HG03565 (cell line): ENCODE measurements at regions not wholly inside any gene's neighbourhood (a gene's known extent, or its start where the extent isn't known, plus 50 kb on each side); places are given as distances from the start of the nearest gene placed in this dataset.

Experiments
- ATAC-seq: cut with Tn5 transposase; IDR thresholded peaks from one replicate; pipeline ENCODE4 v1.9.1; 2021; ENCODE audit warnings: mild to moderate bottlenecking, moderate library complexity; ENCODE audit not compliant: unreplicated experiment

GRCh38 chr7:126378642-126379041 lies 874.1 kb downstream of the GRM8 start:
- peak; percentile 45 for ATAC-seq

- no peak for ATAC-seq
These were observed 882.6 kb downstream of the GRM8 start for GRCh38 chr7:126370038-126370668.

DNA sequence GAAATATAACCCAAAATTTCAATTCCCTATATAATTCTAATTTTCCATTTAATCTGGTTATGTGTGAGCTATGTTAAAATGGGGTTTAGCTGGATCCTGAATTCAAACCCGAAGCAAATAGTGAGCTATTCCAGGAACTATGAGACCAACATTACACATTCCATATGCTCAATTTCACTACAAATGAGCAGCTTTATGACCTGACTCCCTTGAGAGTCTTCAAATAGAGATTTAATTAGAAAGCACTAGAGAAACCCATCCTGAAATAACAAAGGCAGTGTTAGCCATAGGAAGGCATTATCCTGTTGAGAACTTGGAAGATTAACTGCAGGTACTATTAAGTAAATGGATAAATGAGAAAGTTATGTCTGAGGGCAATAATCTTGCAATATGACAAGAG lies 890.0 kb downstream of the GRM8 start:
- ATAC-seq = no peak

DNA sequence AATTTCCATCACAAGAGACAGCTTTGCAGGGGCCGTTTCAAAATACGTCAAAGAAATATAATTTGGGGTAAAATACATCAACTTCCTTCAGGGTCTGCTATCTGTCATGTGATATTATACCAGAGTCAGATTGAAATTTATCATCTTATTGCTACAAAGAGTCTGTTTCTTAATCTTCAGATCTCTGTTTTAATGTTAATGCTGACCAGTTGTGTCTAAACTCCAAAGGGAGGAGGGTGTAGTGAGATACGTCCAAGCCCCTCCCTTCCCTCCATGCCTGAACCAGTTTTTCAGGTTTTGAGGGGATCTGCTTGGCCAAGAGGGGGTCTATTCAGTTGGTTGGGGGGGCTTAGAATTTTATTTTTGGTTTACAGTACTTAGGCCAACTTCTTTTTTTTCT lies 891.6 kb downstream of the GRM8 start:
- no peak for ATAC-seq

- no peak for ATAC-seq
These were observed 912.9 kb downstream of the GRM8 start for GRCh38 chr7:126339813-126340212.

- no peak for ATAC-seq
These were observed 947.1 kb downstream of the GRM8 start for GRCh38 chr7:126305671-126306070.

- no peak for ATAC-seq
These were observed 948.8 kb downstream of the GRM8 start for GRCh38 chr7:126303926-126304325.

DNA sequence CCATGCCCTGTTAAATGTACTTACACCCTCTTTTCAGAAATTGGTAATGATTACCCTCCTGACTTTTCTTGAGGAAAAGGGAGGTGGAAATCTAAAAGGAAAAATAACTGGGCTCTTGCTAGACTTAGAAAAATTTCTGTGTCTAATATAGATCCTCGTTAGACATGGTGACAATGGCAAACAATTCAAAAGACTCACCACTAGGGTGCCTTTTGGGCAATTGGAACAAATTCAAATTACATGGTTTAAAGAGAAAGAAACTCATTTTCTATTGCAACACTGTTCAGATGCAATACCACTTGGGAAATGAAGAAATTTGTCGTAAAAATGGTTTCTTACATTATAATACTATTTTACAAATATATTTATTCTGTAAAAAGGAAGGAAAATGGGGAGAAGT lies 950.1 kb downstream of the GRM8 start:
- ATAC-seq = no peak

- ATAC-seq = no peak
These were observed 966.4 kb downstream of the GRM8 start for GRCh38 chr7:126286317-126286716.

- ATAC-seq = no peak
These were observed 1016.5 kb downstream of the GRM8 start for GRCh38 chr7:126236261-126236660.

- ATAC-seq = no peak
These were observed 1024.2 kb downstream of the GRM8 start for GRCh38 chr7:126228356-126229061.

DNA sequence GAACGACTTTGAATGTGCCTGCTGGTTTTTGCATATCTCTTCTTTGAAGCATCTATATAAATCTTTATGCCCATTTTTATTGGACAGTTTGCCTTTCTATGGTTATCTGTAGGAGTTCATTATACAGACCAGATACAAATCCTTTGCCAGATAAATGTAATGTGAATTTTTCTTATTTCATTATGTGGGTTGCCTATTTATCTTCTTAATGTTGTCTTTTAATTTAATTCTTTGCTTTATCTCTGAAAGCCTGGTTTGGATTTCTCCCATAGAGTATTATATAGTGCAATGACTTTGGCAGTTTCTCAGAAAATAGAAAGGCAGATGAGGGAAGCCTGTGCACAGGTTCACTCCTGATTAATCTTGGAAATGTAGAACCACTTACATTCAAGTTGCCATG lies 1025.1 kb downstream of the GRM8 start:
- no peak for ATAC-seq

- ATAC-seq = no peak
These were observed 1025.7 kb downstream of the GRM8 start for GRCh38 chr7:126227055-126227454.

DNA sequence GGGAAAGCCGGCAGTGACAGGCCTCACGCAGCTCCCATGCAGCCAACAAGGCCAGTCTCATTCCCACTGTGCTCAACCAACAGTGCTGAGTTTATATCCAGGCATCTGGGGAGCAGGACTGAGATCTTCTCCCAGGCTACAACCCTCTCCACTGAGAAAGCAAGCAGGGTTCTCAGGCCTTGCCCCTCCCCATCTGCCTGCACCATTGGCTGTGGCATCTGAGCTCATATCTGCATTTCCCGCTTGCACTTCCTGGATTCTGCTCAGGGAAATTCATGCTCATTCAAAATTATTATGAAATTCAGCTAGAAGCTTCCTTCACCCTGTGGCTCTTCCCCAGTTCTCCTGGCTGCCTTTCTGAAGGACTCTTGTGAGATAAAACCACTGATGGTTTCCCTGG lies 1029.0 kb downstream of the GRM8 start:
- no peak for ATAC-seq

DNA sequence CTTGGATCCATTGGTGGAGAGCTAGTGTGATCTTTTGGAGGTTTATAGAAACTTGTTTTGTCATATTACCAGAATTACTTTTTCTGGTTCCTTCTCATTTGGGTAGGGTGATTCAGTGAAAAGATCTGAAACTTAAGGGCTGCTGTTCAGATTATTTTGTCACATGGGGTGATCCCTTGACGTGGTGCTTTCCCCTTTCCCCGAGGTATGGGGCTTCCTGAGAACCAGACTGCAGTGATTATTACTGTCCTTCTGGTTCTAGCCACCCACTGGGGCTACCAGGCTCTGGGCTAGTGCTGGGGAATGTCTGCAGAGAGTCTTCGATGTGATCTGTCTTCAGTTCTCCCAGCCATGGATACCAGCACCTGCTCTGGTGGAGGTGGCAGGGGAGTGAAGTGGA lies 1030.0 kb downstream of the GRM8 start:
- no peak for ATAC-seq

- ATAC-seq = no peak
These were observed 1037.0 kb downstream of the GRM8 start for GRCh38 chr7:126215785-126216184.

DNA sequence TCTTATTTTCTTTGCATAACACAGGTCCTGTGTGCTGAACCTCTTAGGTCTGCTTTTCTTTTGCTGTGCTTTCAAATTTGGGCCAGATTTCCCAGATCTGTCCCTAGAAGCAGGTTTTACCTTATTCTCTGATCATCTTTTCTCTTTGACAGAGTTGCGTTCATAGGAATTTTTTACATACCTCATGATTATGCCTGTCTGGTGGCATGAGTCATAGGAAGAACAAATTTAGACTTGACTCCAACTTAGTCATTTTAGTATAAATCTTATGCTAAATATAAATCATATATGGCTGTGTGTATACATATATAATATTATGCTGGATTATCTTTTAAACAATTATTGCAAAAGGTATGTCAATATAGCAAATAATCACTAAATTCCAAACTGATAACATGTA lies 1038.9 kb downstream of the GRM8 start:
- ATAC-seq = no peak

GRCh38 chr7:126211875-126212274 lies 1040.9 kb downstream of the GRM8 start:
- ATAC-seq = no peak

DNA sequence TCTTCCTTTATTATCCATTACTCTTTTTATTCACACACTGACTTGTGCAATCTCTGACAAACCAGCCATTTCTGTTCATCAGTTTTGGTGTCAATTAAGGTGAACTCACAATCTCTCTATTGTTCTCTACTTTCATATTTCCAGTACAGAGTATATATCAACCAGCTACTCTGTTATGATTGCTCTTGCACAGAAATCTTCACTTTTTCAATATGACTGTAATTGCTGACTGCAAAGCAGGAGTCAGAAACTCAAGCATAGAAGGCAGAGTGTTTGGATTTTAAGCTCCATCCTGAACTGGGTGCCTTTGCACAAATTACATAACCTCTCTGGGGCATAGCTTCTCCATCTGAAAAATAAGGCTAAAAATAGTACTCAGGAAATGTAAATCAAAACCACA lies 1042.0 kb downstream of the GRM8 start:
- ATAC-seq = peak; percentile 49

DNA sequence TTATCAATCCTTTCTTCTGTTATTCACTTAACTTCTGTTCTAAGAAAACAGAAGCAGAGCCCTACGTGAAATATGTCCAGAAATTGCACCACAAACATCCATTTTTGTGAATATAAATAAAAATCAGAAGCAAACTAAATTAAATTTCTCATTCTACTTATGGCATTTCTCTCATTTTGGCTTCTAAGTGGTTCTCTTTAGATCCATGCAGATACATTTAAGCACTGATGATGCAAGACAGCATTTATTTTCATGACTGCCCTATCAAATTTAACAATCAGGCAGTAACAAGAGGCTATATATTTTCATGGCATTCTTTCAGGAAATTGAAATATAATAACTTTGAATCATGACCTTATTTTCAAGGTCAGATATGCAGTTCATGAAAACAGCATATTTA lies 1049.6 kb downstream of the GRM8 start:
- ATAC-seq = no peak

DNA sequence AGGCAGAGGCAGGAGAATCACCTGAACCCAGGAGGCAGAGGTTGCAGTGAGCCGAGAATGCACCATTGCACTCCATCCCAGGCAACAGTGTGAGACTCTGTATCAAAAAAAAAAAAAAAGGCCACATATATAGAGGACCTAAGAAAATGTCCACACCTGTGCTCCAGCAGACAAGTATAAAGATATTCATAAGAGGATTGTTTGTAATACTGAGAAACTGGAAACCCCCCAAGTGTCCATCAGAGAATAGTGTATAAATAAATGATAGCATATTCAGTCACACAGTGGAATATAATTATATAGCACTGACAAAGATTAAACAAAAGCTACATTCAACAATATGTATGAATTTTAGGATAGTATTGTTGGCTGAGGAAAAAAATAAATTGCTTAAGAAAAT lies 1050.6 kb downstream of the GRM8 start:
- ATAC-seq = no peak

DNA sequence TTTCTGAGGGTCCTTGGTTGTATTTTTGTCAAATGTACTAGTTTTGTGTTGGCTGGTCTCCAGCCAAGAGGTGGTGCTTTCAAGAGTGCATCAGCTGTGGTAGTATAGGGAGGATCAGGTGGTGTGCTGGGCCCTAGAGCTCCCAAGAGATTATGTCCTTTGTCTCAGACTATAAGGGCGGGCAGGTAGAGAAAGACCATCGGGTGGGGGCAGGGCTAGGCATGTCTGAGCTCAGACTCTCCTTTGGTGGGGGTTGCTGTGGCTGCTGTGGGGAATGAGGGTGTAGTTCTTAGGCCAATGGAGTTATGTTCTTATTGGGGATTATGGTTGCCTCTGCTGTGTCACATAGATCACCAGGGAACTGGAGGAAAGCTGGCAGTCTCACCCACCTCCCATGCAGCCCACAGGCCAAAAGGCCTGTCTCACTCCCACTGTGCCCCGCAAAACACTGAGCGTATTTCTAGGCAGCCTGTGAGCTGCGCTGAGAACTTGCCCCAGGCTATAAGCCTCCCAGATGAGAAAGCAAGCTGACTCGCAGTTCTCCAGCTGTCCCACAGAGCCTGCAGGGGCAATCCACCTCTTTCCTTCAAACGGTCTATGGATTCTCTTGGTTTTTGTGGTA lies 1066.7 kb downstream of the GRM8 start:
- no peak for ATAC-seq
